Panc1 (cell line): ENCODE measurements at regions not wholly inside any gene's neighbourhood (a gene's known extent, or its start where the extent isn't known, plus 50 kb on each side); places are given as distances from the start of the nearest gene placed in this dataset.

Experiments used
- ATAC-seq: fragments of 200-7000 bp; cut with Tn5 transposase; 2 replicates; pipeline ENCODE4 v1.9.1; 2020; ENCODE audit warnings: mild to moderate bottlenecking, moderate library complexity
- BruUV-seq: library from RNA; stranded (reverse); fragments of 400-500 nt; replicated peaks from 2 replicates; lab custom pipeline; 2021; lab: Mats Ljungman, UMichigan
- CTCF ChIA-PET: fragments of 300-600 bp; sonication (Branson Sonifier 250); formaldehyde crosslinking; loops from one replicate; lab custom pipeline; 2022; ENCODE audit warnings: antibody characterized with exemption; lab: Charles Lee
- POLR2A ChIA-PET: fragments of 300-600 bp; sonication (Branson Sonifier 250); formaldehyde crosslinking; loops from one replicate; lab custom pipeline; 2022; ENCODE audit warnings: antibody characterized with exemption; lab: Charles Lee
- DNase-seq: peaks from one replicate; pipeline ENCODE4 v3.0.0-alpha.2; 2010; ENCODE audit warnings: low read depth, low spot score
- H3K27ac ChIP-seq: 2 replicates; pipeline ENCODE4 v1.5.1; 2011; ENCODE audit warnings: mild to moderate bottlenecking, low read length, inconsistent platforms
- H3K27me3 ChIP-seq: fragments of 200-500 bp; sonication (Bioruptor generic); 2 replicates; pipeline ENCODE4 v1.6.0; 2014; ENCODE audit warnings: low read length, inconsistent platforms; ENCODE audit not compliant: control insufficient read depth, insufficient read depth
- H3K36me3 ChIP-seq: fragments of 200-500 bp; sonication (Bioruptor generic); 2 replicates; pipeline ENCODE4 v1.5.1; 2014; ENCODE audit warnings: inconsistent platforms, mild to moderate bottlenecking, low read length, moderate library complexity; ENCODE audit not compliant: control insufficient read depth, insufficient read depth
- H3K4me1 ChIP-seq: 2 replicates; pipeline ENCODE4 v1.5.1; 2011; ENCODE audit warnings: inconsistent platforms, mild to moderate bottlenecking, low read length, moderate library complexity; ENCODE audit not compliant: control insufficient read depth, insufficient read depth
- H3K4me3 ChIP-seq, 2 experiments: 2 replicates each; pipeline ENCODE4 v1.5.1; 2011 to 2012; ENCODE audit warnings: low read depth in 2 of 2, low read length in 2 of 2, mild to moderate bottlenecking in 2 of 2, inconsistent platforms in 1 of 2, moderate library complexity in 1 of 2
- H3K9me3 ChIP-seq: fragments of 200-500 bp; sonication (Bioruptor generic); 2 replicates; pipeline ENCODE4 v1.5.1; 2014; ENCODE audit warnings: low read depth, mild to moderate bottlenecking, inconsistent platforms, low read length, moderate library complexity; ENCODE audit not compliant: control insufficient read depth, insufficient read depth
- POLR2AphosphoS5 ChIP-seq: IDR thresholded peaks from 2 replicates; pipeline ENCODE4 v1.6.1; 2012; ENCODE audit warnings: mild to moderate bottlenecking, low read depth, low read length, moderate library complexity
- SIN3A ChIP-seq: IDR thresholded peaks from 2 replicates; pipeline ENCODE4 v1.6.1; 2012; ENCODE audit warnings: low read depth, mild to moderate bottlenecking, low read length, moderate library complexity, borderline replicate concordance; ENCODE audit not compliant: insufficient read depth
- TCF7L2 ChIP-seq: IDR thresholded peaks from 2 replicates; pipeline ENCODE4 v1.6.1; 2011; ENCODE audit warnings: mild to moderate bottlenecking, low read depth, low read length, inconsistent platforms
- in situ Hi-C: cut with HindIII; loops from 2 replicates; pipeline ENCODE4 v1.10.0; 2016; ENCODE audit warnings: low sequenced_read_pairs, low pct_unique_long_range_greater_than_20kb
- intact Hi-C: fragments of 100-400 bp; cut with micrococcal nuclease; formaldehyde crosslinking; loops from one replicate; pipeline ENCODE4 v1.10.0; 2022; ENCODE audit not compliant: unreplicated experiment
- TF ChIP-seq, protein P1 (sequence below), 2 experiments: IDR thresholded peaks; 2 replicates each; pipeline ENCODE4 v1.6.1; 2011 to 2012; ENCODE audit warnings: low read depth in 2 of 2, control low read depth in 1 of 2, low read length in 1 of 2, mild to moderate bottlenecking in 1 of 2, moderate library complexity in 1 of 2; ENCODE audit not compliant: insufficient read depth in 1 of 2
- TF ChIP-seq, protein P2 (sequence below): fragments of 450-650 bp; IDR thresholded peaks from 2 replicates; pipeline ENCODE4 v1.5.1; 2017; ENCODE audit warnings: mild to moderate bottlenecking

DNA sequence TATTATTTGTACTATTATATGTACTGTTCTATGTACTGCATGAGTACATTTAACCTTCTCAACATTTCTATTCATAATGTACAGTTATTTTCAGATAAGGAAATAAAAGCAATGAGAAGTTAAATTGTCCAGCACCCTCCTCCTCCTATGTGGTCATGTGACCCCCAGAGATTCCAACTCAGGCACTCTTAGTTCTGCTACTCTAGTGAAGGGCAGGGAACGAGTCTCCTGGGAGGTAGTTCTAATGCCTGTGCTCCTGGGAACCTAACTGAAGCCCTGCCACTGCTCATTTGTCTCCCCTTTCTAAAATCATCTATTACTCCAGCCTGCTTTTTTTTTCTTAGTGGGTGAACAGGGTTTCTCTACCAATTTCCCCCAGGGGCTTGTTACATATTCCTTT, 105.9 kb upstream of the GPRIN3 start:
- ATAC-seq (no peak), DNase-seq (no peak)
- ChIA-PET POLR2A (no interaction called here), CTCF (no interaction called here)
- H3K4me1 ChIP-seq: no peaks in the 10 kb centered on the region
- intact Hi-C loops (no loop called here), in situ Hi-C loops (no loop called here)
- H3K9me3 ChIP-seq: no peaks in the 10 kb centered on the region
- H3K27me3 ChIP-seq: no peaks in the 10 kb centered on the region
- TF ChIP-seq, protein P1, sequence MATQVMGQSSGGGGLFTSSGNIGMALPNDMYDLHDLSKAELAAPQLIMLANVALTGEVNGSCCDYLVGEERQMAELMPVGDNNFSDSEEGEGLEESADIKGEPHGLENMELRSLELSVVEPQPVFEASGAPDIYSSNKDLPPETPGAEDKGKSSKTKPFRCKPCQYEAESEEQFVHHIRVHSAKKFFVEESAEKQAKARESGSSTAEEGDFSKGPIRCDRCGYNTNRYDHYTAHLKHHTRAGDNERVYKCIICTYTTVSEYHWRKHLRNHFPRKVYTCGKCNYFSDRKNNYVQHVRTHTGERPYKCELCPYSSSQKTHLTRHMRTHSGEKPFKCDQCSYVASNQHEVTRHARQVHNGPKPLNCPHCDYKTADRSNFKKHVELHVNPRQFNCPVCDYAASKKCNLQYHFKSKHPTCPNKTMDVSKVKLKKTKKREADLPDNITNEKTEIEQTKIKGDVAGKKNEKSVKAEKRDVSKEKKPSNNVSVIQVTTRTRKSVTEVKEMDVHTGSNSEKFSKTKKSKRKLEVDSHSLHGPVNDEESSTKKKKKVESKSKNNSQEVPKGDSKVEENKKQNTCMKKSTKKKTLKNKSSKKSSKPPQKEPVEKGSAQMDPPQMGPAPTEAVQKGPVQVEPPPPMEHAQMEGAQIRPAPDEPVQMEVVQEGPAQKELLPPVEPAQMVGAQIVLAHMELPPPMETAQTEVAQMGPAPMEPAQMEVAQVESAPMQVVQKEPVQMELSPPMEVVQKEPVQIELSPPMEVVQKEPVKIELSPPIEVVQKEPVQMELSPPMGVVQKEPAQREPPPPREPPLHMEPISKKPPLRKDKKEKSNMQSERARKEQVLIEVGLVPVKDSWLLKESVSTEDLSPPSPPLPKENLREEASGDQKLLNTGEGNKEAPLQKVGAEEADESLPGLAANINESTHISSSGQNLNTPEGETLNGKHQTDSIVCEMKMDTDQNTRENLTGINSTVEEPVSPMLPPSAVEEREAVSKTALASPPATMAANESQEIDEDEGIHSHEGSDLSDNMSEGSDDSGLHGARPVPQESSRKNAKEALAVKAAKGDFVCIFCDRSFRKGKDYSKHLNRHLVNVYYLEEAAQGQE (IDR thresholded peaks at IDR 0.05; ENCODE audit: insufficient read depth in 1 of 2, low read depth in 2 of 2, low read length in 1 of 2): no peak
- TF ChIP-seq TCF7L2: no peak
- TF ChIP-seq POLR2AphosphoS5: no peak
- BruUV-seq: no TSS peak
- no peaks in the 10 kb centered on the region for H3K36me3 ChIP-seq
- no peak overlapping the region for H3K4me3 ChIP-seq
- H3K27ac ChIP-seq: no peak overlapping the region

DNA sequence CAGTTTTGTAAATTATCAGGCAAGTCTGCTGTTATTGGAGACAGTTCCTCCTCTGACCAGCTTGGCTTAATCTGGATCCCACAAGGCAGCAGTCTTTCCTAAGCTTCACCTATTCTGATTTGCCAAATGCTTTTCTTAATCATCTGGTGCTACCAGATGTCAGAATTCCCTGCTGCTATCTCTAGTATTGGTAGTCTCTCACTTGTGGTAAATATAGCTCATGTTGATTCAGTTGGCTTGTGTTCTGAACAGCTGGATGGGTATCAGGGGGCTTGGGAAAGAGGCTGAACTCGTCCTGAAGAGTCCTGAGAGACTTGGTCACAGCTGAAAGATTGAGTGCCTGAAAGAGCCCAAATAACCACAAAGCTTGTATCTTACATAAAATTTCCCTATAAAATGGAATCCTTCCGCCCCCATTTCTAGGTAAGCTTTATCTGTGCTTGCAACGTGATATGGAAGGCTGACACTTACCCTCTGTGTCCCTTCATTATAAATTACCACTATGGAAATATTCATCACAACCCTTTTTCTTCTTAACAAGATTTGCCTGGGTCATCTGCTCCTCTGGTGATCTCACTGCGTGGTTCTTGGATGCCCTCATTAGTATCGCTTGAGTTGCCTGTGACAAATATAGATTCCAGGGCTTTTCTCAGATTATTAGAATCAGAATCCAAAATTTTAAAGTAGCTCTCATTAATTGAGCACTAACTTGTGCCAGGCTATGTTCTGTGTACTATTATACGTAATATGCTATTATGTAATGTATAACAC, 104.1 kb upstream of the GPRIN3 start:
- H3K4me3 ChIP-seq: no peak overlapping the region
- TF ChIP-seq TCF7L2: no peak
- DNase-seq (no peak), ATAC-seq (no peak)
- H3K4me1 ChIP-seq: no peaks in the 10 kb centered on the region
- no peaks in the 10 kb centered on the region for H3K9me3 ChIP-seq
- H3K27ac ChIP-seq: no peak overlapping the region
- intact Hi-C loops (no loop called here), in situ Hi-C loops (no loop called here)
- no peaks in the 10 kb centered on the region for H3K36me3 ChIP-seq
- H3K27me3 ChIP-seq: no peaks in the 10 kb centered on the region
- POLR2A ChIA-PET: no interaction called here
- BruUV-seq: no TSS peak
- CTCF ChIA-PET: no interaction called here

DNA sequence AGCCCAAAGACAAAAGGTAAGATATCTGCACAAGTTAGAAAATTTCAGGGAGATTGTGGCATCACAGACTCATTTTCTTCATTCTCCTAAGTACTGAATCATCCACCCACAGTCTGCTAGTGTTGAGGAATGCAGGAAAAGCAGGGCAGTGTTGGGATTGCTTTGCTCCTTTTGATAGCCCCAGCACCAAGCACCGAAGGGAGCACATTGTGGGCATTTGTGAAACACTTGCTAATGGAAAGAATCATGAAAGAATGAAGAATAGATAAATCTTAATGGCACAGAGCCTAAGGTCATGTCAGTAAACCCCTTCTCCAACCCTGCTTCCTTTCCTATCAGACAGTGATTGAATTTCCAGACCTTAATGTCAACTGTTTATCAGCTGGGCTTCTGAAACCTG, 103.1 kb upstream of the GPRIN3 start:
- H3K36me3 ChIP-seq: no peaks in the 10 kb centered on the region
- no peak overlapping the region for H3K27ac ChIP-seq
- H3K4me3 ChIP-seq: no peak overlapping the region
- TF ChIP-seq POLR2AphosphoS5 (no peak), TCF7L2 (no peak), SIN3A (no peak)
- TF ChIP-seq, protein P1 (IDR thresholded peaks at IDR 0.05; ENCODE audit: insufficient read depth in 1 of 2, low read depth in 2 of 2, low read length in 1 of 2): no peak
- TF ChIP-seq, protein P2, sequence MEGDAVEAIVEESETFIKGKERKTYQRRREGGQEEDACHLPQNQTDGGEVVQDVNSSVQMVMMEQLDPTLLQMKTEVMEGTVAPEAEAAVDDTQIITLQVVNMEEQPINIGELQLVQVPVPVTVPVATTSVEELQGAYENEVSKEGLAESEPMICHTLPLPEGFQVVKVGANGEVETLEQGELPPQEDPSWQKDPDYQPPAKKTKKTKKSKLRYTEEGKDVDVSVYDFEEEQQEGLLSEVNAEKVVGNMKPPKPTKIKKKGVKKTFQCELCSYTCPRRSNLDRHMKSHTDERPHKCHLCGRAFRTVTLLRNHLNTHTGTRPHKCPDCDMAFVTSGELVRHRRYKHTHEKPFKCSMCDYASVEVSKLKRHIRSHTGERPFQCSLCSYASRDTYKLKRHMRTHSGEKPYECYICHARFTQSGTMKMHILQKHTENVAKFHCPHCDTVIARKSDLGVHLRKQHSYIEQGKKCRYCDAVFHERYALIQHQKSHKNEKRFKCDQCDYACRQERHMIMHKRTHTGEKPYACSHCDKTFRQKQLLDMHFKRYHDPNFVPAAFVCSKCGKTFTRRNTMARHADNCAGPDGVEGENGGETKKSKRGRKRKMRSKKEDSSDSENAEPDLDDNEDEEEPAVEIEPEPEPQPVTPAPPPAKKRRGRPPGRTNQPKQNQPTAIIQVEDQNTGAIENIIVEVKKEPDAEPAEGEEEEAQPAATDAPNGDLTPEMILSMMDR: no peak
- H3K27me3 ChIP-seq: no peaks in the 10 kb centered on the region
- no peak for DNase-seq
- ChIA-PET CTCF (no interaction called here), POLR2A (no interaction called here)
- BruUV-seq: no TSS peak
- H3K9me3 ChIP-seq: no peaks in the 10 kb centered on the region
- H3K4me1 ChIP-seq: no peaks in the 10 kb centered on the region
- in situ Hi-C loops: no loop called here
- no peak for ATAC-seq
- intact Hi-C loops: no loop called here
